Endothelial cell (in vitro differentiated cells): ENCODE measurements at regions not wholly inside any gene's neighbourhood (a gene's known extent, or its start where the extent isn't known, plus 50 kb on each side); places are given as distances from the start of the nearest gene placed in this dataset.

Experiments
- DNase-seq: peaks from one replicate; pipeline ENCODE4 v3.0.0; 2021; ENCODE audit warnings: low spot score
- H3K27ac Mint-ChIP-seq: one replicate; pipeline ENCODE4 v1.8.0; 2021; ENCODE audit warnings: mixed read lengths, inconsistent platforms; ENCODE audit not compliant: unreplicated experiment
- H3K27me3 Mint-ChIP-seq: one replicate; pipeline ENCODE4 v1.8.0; 2021; ENCODE audit warnings: mild to moderate bottlenecking, moderate library complexity, mixed read lengths, inconsistent platforms; ENCODE audit not compliant: unreplicated experiment
- H3K36me3 Mint-ChIP-seq: one replicate; pipeline ENCODE4 v1.8.0; 2021; ENCODE audit warnings: mild to moderate bottlenecking, low read depth, mixed read lengths, inconsistent platforms; ENCODE audit not compliant: unreplicated experiment
- H3K4me1 Mint-ChIP-seq: one replicate; pipeline ENCODE4 v1.8.0; 2021; ENCODE audit warnings: mild to moderate bottlenecking, mixed read lengths, inconsistent platforms; ENCODE audit not compliant: unreplicated experiment
- H3K4me3 Mint-ChIP-seq: one replicate; pipeline ENCODE4 v1.8.0; 2021; ENCODE audit warnings: mild to moderate bottlenecking, mixed read lengths, inconsistent platforms; ENCODE audit not compliant: unreplicated experiment
- H3K9me3 Mint-ChIP-seq: one replicate; pipeline ENCODE4 v1.8.0; 2021; ENCODE audit warnings: mixed read lengths, inconsistent platforms; ENCODE audit not compliant: unreplicated experiment
- CTCF ChIP-seq: fragments of 200-600 bp; sonication (generic); IDR thresholded peaks from one replicate; pipeline ENCODE4 v1.5.0; 2021; ENCODE audit warnings: antibody characterized with exemption; ENCODE audit not compliant: unreplicated experiment

- peaks cover 11% of the 10 kb centered on the region for H3K9me3 Mint-ChIP-seq
- no peak for TF ChIP-seq CTCF
- no peak for DNase-seq
- H3K27me3 Mint-ChIP-seq = no peaks in the 10 kb centered on the region
- H3K27ac Mint-ChIP-seq = no peak overlapping the region
- H3K4me1 Mint-ChIP-seq = peaks cover 13% of the 10 kb centered on the region
- H3K4me3 Mint-ChIP-seq = no peak overlapping the region
- H3K36me3 Mint-ChIP-seq = peaks cover 4% of the 10 kb centered on the region
These were observed 190.1 kb downstream of the LNPK start for GRCh38 chr2:175811971-175812370.

GRCh38 chr2:175808858-175809257 is 193.2 kb downstream of the LNPK start:
- TF ChIP-seq CTCF = no peak
- Mint-ChIP-seq H3K36me3 (no peaks in the 10 kb centered on the region), H3K27ac (no peak overlapping the region), H3K4me1 (peaks cover 17% of the 10 kb centered on the region), H3K27me3 (no peaks in the 10 kb centered on the region), H3K4me3 (no peak overlapping the region), H3K9me3 (no peaks in the 10 kb centered on the region)
- no peak for DNase-seq

GRCh38 chr2:175808078-175808477 is 194.0 kb downstream of the LNPK start:
- Mint-ChIP-seq H3K27ac (no peak overlapping the region), H3K9me3 (no peaks in the 10 kb centered on the region), H3K27me3 (no peaks in the 10 kb centered on the region), H3K4me1 (peaks cover 17% of the 10 kb centered on the region), H3K36me3 (no peaks in the 10 kb centered on the region), H3K4me3 (no peak overlapping the region)
- no peak for DNase-seq
- no peak for TF ChIP-seq CTCF

DNA sequence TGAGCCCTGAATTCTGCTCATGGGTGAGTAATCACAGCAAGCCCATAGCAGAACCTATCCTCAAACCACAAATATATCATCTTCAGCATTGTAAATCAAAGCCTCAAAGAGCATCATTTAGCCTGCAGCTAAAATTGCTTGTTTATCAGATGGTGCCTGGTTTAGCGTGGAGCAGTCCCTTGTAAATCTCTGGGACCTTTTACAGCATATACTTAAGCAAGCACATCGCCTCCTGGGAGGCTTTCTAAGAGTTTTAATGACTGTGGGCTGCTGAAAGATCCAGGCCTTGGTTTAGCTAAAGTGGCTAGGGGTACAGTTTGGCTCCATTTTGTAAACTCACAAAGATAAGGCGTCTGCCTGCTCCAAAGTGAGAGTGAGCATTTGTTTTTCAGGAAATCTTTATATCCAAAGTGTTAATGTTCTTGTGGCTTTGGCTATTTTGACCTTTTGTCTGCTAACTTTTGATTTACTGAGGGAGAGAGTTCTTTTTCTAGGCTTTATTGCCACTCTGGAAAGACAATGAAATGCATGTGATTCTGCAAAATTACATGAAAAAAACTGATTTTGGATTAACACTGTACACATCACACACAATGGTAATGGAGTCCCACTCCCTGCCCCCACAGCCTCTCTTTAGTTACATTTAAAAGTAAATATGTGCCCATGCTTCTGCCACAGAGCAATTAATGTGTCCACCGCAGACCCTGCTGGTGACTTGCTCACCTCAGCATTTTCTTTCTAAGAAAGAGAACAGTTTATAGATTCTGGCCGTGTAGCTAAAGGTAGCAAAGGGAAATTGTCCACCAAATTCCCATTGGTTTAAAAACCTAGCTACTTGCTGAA is 194.8 kb downstream of the LNPK start:
- Mint-ChIP-seq H3K4me1 (peaks cover 17% of the 10 kb centered on the region), H3K9me3 (no peaks in the 10 kb centered on the region), H3K27me3 (no peaks in the 10 kb centered on the region), H3K27ac (no peak overlapping the region), H3K36me3 (no peaks in the 10 kb centered on the region), H3K4me3 (no peak overlapping the region)
- no peak for TF ChIP-seq CTCF
- DNase-seq = no peak

- no peak for DNase-seq
- Mint-ChIP-seq H3K27ac (no peak overlapping the region), H3K4me1 (peaks cover 13% of the 10 kb centered on the region), H3K36me3 (no peaks in the 10 kb centered on the region), H3K27me3 (no peaks in the 10 kb centered on the region), H3K4me3 (no peak overlapping the region), H3K9me3 (no peaks in the 10 kb centered on the region)
- no peak for TF ChIP-seq CTCF
These were observed 195.5 kb downstream of the LNPK start for GRCh38 chr2:175806570-175806969.
